Vagina (tissue), 2 donors: ENCODE measurements at regions not wholly inside any gene's neighbourhood (a gene's known extent, or its start where the extent isn't known, plus 50 kb on each side); places are given as distances from the start of the nearest gene placed in this dataset.

Experiments
- DNase-seq, 2 donors: peaks; one replicate each; pipeline ENCODE4 v3.0.0-alpha.2; 2017; ENCODE audit errors: extremely low spot score in 2 of 2
- H3K27ac ChIP-seq: fragments of 200-600 bp; sonication (generic); one replicate; pipeline ENCODE4 v1.5.1; 2019
- H3K27me3 ChIP-seq: fragments of 200-600 bp; sonication (generic); one replicate; pipeline ENCODE4 v1.5.1; 2019
- H3K36me3 ChIP-seq, 2 donors: fragments of 200-600 bp; sonication (generic); one replicate each; pipeline ENCODE4 v1.5.1; 2017 to 2019
- H3K4me1 ChIP-seq: fragments of 200-600 bp; sonication (generic); one replicate; pipeline ENCODE4 v1.5.1; 2019
- H3K4me3 ChIP-seq, 2 donors: fragments of 200-600 bp; sonication (generic); 1 replicate in 1 of 2; 2 replicates in 1 of 2; pipeline ENCODE4 v1.5.1; 2016 to 2019
- H3K9me3 ChIP-seq: fragments of 200-600 bp; sonication (generic); one replicate; pipeline ENCODE4 v1.5.1; 2019
- CTCF ChIP-seq, 3 experiments: fragments of 450-650 bp in 2 of 3; fragments of 200-600 bp in 1 of 3; sonication (generic) in 1 of 3; IDR thresholded peaks; one replicate each; pipeline ENCODE4 v1.5.1; 2017 to 2019; ENCODE audit warnings: antibody characterized with exemption in 3 of 3, mild to moderate bottlenecking in 2 of 3, moderate library complexity in 2 of 3
- POLR2A ChIP-seq, 2 donors: fragments of 450-650 bp; IDR thresholded peaks; one replicate each; pipeline ENCODE4 v1.6.1; 2017; ENCODE audit warnings: antibody characterized with exemption in 2 of 2, mild to moderate bottlenecking in 2 of 2, moderate library complexity in 2 of 2
- POLR2AphosphoS5 ChIP-seq, 2 donors: sonication (generic); formaldehyde crosslinking; IDR thresholded peaks; one replicate each; pipeline ENCODE4 v1.9.0; 2017; ENCODE audit warnings: antibody characterized with exemption in 2 of 2, mild to moderate bottlenecking in 2 of 2, low read depth in 1 of 2; ENCODE audit not compliant: insufficient read depth in 1 of 2
- intact Hi-C: fragments of 100-400 bp; cut with DNase I; formaldehyde crosslinking; loops from one replicate; pipeline ENCODE4 v1.15.1; 2023

- no peak overlapping the region for H3K4me3 ChIP-seq
- no peak for DNase-seq
- intact Hi-C loops, result no loop called here
- no peak overlapping the region for H3K27ac ChIP-seq
- H3K36me3 ChIP-seq, result no peaks in the 10 kb centered on the region
- H3K27me3 ChIP-seq, result no peaks in the 10 kb centered on the region
- no peak for TF ChIP-seq POLR2AphosphoS5 (IDR thresholded peaks at IDR 0.05; ENCODE audit: insufficient read depth in 1 of 2, low read depth in 1 of 2)
- no peaks in the 10 kb centered on the region for H3K4me1 ChIP-seq
- H3K9me3 ChIP-seq, result no peaks in the 10 kb centered on the region
Measured at GRCh38 chr11:98657711-98658110, 363.0 kb upstream of the CNTN5 start.

- Histone ChIP-seq H3K36me3 (no peaks in the 10 kb centered on the region), H3K9me3 (no peaks in the 10 kb centered on the region), H3K4me1 (no peaks in the 10 kb centered on the region), H3K27ac (no peak overlapping the region), H3K27me3 (no peaks in the 10 kb centered on the region), H3K4me3 (no peak overlapping the region)
- DNase-seq, result no peak
- TF ChIP-seq POLR2A (IDR thresholded peaks at IDR 0.05), result no peak
- TF ChIP-seq CTCF (IDR thresholded peaks at IDR 0.05), result no peak
- TF ChIP-seq POLR2AphosphoS5 (IDR thresholded peaks at IDR 0.05; ENCODE audit: insufficient read depth in 1 of 2, low read depth in 1 of 2), result no peak
- intact Hi-C loops, result no loop called here
Measured at GRCh38 chr11:98659431-98659830, 361.3 kb upstream of the CNTN5 start.

- H3K9me3 ChIP-seq, result no peaks in the 10 kb centered on the region
- no peak overlapping the region for H3K27ac ChIP-seq
- H3K4me3 ChIP-seq, result no peak overlapping the region
- TF ChIP-seq CTCF (IDR thresholded peaks at IDR 0.05), result no peak
- no peak for TF ChIP-seq POLR2A (IDR thresholded peaks at IDR 0.05)
- H3K36me3 ChIP-seq, result no peaks in the 10 kb centered on the region
- intact Hi-C loops, result no loop called here
- no peaks in the 10 kb centered on the region for H3K27me3 ChIP-seq
- no peak for DNase-seq
- H3K4me1 ChIP-seq, result no peaks in the 10 kb centered on the region
Measured at GRCh38 chr11:98674390-98674789, 346.4 kb upstream of the CNTN5 start.

GRCh38 chr11:98679673-98680072 is 341.1 kb upstream of the CNTN5 start:
- Histone ChIP-seq H3K4me3 (no peak overlapping the region), H3K4me1 (no peaks in the 10 kb centered on the region), H3K36me3 (no peaks in the 10 kb centered on the region), H3K27me3 (no peaks in the 10 kb centered on the region), H3K9me3 (no peaks in the 10 kb centered on the region), H3K27ac (no peak overlapping the region)
- intact Hi-C loops, result no loop called here
- no peak for DNase-seq
- TF ChIP-seq POLR2A (IDR thresholded peaks at IDR 0.05), result no peak
- no peak for TF ChIP-seq POLR2AphosphoS5 (IDR thresholded peaks at IDR 0.05; ENCODE audit: insufficient read depth in 1 of 2, low read depth in 1 of 2)
- no peak for TF ChIP-seq CTCF (IDR thresholded peaks at IDR 0.05)

GRCh38 chr11:98701541-98701940 is 319.2 kb upstream of the CNTN5 start:
- no peaks in the 10 kb centered on the region for H3K27me3 ChIP-seq
- H3K27ac ChIP-seq, result no peak overlapping the region
- intact Hi-C loops, result no loop called here
- H3K36me3 ChIP-seq, result no peaks in the 10 kb centered on the region
- no peaks in the 10 kb centered on the region for H3K9me3 ChIP-seq
- DNase-seq, result no peak
- H3K4me1 ChIP-seq, result no peaks in the 10 kb centered on the region
- H3K4me3 ChIP-seq, result no peak overlapping the region
- TF ChIP-seq CTCF (IDR thresholded peaks at IDR 0.05) (no peak), POLR2AphosphoS5 (IDR thresholded peaks at IDR 0.05; ENCODE audit: insufficient read depth in 1 of 2, low read depth in 1 of 2) (no peak), POLR2A (IDR thresholded peaks at IDR 0.05) (no peak)
